DMS 273 treated with DMSO at 0.1 percent for 48 hours (cell line): ENCODE measurements at regions not wholly inside any gene's neighbourhood (a gene's known extent, or its start where the extent isn't known, plus 50 kb on each side); places are given as distances from the start of the nearest gene placed in this dataset.
A peak's percentile ranks its signal among the peaks of the same experiment; 100 is the strongest.

Source experiments
- DNase-seq: peaks from one replicate; lab custom pipeline; 2025; lab: John Stamatoyannopoulos, UW

DNA sequence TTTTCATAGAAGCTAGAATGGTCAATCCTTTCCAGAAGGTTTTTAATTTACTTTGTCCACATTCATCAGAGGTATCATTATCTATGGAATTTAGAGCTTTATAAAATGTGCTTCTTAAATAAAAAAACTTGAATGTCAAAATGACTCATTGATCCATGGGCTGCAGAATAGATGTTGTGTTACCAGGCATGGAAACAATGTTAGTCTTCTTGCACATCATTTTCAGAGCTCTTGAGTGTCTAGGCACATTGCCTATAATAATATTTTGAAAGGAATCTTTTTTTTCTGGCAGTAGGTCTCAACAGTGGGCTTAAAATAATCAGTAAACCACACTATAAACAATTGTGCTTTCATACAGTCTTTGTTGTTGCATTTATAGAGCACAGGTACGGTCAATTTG lies 200.3 kb downstream of the FAT4 start:
- DNase-seq, result no peak

DNA sequence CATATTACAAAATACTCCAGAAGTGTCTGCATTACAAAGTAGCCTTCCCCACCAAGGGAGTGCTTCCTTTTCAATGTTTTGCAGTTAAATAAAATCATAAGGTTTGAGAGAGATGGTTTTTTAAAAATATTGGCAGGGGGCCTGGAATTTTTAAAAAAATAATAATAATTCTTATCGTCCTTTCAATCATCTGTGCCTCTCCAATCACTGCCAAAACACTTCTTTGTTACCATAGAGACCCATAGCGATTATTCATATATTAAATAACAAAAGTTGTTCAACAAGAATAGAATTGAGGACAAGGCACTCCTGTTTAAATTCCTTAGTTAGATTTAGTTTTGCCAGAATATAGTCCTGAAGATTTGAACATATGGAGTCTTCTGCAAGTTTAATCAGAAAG lies 203.1 kb downstream of the FAT4 start:
- DNase-seq, result no peak

DNA sequence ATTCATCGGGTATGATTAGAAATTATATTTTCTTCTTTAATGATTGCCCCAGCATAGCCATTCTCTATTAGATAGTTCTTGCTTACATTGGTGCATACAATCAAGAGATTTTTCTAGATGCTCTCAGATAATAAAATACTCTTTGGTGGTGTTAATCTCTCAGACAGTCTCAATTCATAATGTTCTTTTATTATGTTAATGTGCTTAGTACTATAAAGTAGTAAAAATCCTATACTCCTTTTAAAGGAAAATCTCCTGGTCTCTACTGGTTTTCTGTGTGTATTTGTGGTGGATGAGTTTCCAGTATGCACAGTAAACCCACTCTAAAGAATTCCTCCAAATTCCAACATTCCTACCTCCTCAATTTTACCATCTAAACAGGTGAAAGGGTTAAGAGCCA lies 203.5 kb downstream of the FAT4 start:
- DNase-seq, result no peak

DNA sequence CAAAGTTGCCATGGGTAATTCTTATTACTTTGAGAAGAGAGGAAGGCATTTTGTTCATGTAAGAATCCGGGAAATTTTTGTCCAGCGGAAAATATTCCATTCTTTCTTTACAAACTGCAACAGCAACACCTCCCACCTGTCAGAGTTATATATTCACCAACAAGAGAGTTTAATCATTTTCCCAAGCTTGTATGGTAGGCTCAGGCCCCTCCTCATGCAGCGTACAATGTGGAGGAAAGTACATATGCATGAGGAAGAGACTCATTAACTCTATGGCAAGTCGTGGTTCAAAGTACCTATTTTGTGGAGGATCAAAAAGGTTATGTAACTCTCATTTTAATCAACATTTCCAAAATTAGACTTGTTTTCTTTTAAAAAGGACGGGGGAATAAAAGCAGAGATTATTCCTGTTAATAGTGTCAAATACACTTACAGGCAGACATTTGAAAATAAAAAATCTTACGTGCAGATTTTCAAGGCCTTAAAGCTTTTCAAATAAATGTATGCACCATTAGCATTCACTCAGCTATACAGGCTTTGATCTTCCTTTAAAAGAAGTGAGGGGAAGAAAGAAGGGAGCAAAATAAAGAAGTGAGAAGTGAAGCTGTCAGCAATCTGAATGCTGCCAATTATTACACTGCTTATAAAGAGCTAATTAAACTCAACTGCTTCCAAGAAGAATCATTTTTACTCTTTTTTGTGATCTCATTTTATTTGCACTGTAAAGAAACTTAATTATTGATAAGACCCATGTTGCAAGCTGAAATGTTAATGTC lies 204.8 kb downstream of the FAT4 start:
- no peak for DNase-seq

DNA sequence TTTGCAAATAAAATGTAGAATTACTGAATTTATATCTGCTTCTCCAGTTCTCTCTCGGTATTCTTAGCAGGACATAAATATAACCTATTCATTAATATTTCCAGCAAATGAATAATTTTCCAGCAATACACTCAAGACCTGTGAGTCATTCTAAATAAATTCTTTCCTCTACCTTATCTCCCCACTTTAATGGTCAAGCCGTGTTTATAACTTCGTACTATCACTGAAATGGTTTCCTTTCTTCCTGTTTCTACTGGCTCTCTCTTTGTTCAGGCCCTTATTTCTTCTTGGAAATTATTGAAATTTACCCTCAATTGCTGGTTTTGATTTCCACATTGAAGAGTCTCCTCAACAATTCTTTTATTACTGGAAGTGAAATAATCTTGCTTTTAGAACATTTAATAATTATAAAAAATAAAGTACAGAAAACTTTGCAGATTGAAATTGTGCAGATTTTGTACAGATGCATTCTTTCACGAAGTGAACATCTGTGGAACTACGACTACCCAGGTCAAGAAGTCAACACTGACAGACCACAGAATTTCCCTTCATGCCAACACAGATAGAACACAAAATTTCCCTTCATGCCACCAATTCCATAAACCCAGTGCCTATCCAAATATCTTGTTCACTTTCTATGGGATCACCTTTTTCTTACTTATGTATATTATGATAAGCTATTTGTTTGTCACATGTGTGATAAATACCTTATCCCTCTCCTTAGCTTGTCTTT lies 205.7 kb downstream of the FAT4 start:
- DNase-seq, result no peak

DNA sequence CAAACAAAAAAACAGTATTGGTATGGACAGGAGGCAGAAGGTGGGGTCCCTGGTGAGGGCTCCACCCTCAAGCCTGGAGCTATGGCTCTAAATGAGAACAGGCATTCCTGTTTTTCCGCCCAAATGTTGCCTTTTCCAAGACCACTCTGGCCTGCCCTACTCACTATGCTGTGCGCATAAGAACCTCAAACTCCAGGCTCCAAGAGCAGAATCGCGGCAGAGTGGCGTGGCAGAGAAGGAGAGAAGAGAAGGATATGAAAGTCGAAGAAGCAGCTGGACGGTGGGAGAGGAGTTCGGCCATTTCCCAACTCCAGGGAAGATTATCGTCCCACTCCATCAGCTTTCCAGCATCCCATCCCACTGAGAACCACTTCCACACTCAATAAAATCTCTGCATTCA lies 207.8 kb downstream of the FAT4 start:
- DNase-seq, result no peak

DNA sequence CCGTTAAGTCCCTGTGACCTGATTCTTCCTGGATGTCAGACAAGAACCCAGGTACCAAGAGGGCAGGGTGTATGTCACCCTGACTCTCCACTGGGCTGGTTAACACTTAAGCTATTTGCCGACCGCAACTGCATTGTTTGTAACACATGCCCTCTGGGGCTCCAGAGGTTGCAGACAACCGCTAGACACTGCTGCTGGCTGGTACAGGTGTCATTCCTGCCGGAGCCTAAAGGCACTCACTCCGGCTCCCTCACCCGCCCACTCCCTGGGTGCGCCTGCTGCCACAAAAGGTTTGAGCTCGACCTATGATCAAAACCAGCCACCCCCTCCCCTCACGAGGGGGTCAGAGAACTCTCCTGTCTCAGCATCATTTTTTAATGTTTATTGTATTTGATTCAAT lies 208.2 kb downstream of the FAT4 start:
- DNase-seq, result no peak

DNA sequence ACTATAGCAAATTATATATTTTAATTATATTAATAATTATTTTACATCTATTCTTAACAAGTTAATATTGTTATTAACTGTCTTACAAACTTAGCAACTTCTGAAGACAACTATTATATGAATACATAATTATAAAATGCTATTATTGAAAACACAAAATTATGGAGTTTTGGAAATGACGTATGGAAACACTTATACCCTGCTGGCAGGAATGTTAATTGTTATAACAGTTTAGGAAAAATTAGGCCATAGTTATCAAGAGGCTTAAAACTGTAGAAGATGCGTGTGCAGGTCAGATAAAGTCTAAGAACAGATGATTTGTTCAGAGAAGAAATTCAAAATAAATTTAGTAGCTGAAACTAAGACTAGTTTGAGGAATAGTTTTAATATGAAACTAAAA lies 211.7 kb downstream of the FAT4 start:
- DNase-seq, result no peak

DNA sequence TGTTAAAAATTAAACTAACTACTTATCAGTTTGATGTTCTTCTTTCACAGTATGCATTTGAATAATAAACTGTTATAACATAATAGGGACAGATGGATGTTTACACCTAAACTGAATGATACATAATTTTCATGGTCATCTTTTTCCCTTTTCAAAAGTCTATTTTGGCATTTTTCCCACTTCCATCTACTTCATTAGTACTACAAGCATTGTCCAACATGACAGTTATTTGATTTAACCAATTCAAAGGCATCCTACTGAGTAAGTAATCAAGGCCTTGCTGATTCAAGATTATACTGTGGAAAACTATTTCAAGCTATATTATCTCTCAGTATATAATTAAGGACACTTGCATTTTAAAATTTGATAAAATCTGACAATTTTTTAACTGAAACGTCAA lies 212.9 kb downstream of the FAT4 start:
- no peak for DNase-seq

DNA sequence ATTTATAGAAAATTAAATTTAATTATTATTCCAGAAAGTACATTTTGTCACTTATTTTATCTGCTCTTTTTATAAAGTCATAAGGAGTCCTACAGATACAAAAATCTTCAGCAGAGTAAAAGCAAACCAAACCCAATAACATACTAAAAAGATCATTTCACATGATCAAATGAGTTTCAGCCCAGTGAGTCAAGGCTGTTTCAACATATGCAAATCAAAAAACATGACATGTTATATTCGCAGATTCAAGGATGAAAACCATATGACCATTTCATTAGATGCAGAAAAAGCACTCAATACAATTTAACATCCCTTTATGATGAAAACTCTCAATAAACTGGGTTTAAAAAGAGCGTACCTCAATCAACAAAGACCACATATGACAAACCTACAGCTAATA lies 214.3 kb downstream of the FAT4 start:
- DNase-seq, result no peak

DNA sequence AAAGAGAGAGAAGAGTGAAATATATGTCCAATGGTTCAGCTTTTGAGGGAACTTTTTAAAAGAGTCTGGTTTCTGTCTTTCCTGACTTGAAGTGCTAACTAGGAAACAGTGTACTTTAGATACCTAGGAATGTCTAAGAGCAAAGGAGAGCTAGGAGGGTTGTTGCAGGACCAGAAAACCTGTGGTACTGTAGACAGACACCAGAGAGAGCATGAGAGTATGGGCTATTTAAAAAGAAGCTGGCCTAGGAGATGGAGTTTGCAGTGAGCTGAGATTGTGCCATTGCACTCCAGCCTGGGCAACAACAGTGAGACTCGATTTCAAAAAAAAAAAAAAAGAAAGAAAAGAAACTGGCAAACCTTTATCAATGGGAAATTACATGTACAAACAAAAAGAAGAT lies 223.9 kb downstream of the FAT4 start:
- no peak for DNase-seq

DNA sequence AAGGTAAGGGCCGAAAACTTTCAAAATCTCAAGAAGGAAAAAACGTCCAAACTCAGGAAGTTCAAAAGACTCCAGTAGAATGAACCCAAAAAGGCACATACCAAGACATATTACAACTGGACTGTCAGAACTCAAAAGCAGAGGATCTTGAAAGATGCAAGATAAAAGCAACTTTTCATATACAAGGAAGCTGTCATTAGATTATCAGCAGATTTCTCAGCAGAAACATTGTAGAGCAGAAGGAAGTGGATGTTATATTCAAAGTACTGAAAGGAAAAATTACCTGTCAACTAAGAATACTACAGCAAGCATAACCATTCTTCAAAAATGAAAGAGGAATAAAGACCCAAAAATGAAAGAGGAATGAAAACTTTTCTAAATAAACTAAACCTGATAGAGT lies 224.9 kb downstream of the FAT4 start:
- no peak for DNase-seq

DNA sequence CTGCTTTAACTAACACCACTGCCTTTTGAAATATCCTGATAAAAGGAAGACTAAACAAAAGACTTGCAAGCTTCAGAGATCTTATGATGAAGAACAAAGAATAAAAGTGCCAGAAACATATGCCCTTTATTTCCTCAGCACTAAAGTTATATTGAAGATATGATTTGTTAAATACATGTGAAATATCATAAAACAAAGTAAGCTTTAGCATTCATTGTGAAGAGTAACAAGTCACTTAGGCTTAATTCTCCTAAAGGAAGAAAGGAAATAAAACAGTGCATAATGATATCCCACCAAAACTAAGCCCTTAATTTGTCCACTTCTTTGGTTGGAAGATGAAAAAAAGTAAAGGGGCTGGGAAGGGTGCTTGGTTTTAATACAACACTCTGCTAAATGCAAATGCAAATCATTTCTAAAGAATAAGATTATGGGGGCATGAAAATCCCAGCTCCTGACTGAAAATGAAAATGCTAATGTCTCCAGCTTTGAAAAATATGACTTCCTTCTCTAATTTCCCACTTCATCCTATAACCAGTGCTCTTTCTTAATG lies 227.2 kb downstream of the FAT4 start:
- DNase-seq, result no peak

DNA sequence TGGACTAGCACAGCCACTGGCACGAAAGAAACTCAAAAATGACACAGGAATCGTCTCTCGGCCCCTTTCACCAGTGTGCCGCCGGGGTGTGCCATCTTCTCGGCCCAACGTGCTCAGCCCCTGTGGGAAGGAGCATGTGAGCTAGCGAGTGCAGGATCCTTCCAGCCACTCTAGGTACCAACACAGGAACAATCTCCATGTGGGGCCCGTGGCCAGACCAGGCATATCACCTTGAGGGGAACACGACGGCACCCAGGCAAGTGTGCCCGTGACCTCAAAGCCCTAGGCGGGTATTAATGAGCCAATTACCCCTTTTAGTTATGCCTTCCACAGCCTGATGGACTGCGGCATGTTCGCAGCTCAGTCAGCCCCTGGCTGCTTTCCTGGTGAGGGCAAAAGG lies 231.5 kb downstream of the FAT4 start:
- no peak for DNase-seq

DNA sequence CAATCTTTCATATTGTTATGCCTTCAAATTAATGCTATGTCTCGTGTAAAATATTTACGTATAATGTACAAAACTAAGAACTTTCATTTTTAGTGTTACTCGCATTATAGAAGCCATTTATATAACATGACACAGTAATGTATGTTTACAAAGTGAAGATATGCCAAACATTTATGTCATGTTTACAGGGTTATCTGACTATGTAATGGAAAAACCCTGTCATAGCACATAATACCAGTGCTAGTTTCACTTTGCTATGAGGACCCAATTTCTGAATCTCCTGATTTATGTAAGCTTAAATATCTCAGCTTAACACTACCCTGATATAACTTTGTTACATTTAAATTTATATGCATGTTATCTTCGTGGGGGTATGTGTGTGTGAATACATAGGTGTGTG lies 233.1 kb downstream of the FAT4 start:
- DNase-seq, result no peak

DNA sequence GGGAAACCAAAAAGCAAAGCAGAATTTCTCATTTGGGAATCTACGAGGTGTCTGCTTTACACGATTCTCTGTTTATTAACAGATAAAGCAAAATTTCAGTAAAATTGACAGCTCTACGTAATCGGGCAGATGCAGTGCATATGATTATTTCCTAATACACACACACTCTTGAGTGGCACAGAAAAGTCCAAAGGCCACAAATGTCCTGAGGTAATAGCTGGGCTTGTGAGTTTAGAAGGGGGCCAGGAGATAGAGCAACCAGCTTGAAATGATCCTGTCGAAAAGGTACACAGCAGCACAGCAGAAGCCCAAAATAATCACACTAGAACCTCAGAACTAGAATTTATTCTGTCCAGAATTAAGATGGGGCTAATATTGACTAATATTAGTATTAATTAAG lies 236.0 kb downstream of the FAT4 start:
- DNase-seq, result no peak

DNA sequence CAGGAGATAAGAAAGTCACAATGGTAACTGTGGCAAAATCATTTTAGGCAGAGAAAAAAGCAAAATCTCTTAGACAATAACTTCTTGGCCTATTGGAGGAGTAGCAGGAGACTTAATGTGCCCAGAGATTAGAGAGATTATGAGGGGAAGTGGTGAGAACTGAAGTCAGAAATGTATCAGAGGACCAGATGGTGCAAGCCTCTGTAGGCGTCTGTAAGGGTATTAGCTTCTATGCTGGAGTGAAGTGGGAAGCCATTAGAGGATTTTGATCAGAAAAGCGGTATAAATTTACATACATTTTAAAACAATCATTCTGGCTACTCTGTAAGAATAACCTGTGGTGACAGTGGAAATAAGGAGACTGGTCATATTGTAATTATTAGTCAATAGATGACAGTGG lies 236.7 kb downstream of the FAT4 start:
- peak; percentile 27 for DNase-seq

DNA sequence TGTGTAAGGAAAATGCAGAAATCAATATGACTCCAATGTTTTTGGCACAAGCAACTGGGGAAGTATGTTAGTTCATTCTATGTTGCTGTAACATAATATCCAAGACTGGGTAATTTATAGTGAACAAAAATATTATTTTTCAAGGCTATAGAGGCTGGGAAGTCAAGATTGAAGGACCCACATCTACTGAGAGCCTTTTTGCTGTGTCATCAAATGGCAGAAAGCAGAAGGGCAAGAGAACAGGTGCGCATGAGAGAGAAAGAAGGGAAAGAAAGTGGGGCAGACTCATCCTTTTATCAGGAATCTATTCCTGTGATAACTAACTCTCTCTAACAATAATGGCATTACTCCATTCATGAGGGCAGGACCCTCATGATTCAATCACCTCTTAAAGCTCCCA lies 237.2 kb downstream of the FAT4 start:
- no peak for DNase-seq

DNA sequence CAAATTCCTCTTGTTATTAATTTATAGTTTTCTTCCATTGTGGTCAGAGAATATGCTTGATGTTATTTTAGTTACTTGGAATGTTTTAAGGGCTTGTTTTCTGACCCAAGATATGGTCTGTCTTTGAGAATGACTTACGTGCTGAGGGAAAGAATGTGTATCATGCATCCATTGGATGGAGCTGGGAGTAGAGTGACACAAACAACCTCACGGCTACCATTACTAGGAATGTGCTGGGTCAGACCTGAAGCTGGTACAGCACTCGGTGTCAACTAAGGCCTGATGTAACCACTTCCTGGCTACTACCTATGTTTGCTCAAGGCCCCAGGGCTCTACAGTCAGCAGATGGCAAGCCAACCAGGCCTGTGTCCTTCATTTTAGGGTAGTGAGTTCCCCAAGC lies 257.8 kb downstream of the FAT4 start:
- no peak for DNase-seq

DNA sequence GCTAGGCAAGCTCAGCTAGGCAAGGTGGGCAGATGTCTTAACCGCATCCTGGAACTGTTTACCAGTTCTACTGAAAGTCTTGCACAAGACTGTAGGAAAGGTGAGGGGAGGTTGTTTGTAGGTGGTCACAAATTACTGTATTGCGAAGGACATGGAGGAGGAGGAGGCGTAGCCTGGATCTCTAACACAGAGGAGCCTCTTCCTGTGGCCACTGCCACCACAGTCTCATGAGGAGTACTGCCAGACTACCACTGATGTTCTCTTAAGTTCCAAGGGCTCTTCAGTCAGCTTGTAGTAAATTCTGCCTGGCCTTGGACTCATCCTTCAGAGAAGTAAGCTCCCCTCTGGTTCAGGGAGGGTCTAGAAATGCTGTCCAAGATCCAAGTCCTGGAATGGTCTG lies 258.6 kb downstream of the FAT4 start:
- DNase-seq, result no peak

DNA sequence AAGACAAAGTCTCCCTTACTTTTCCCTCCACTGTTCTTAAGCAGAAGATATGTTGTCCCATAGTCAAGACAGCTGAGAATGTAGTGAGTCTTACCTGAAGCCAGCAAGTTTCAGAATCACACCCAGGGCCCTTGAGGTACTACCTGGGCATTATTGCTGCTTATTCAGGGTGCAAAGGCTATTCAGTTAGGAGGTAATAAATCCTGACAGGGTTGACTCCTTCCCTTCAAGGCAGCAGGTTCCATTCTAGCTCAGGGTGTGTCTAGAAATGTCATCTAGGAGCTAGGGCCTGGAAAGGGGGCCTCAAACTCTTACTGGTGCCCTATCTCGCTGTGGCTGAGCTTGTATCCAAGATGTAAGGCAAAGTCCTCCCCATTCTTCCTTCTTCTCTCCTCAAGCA lies 259.0 kb downstream of the FAT4 start:
- DNase-seq, result no peak

DNA sequence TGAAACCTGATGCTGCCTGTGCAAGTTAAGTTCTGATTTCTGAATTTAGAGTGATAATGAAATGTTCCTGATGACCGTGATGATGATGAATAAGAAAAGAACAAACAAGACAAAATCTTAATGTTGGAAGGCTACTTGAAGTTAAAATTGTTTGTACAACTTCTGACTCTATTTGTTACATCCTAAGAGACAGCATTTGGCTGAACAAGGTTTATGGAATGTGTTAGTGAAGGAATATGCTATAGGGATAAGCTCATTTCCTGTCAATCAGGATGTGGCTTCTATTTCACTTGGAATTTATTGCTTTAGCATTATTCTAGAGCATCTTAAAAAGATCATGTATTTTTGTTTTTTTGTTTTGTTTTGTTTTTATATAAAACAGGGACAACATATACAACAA lies 267.5 kb downstream of the FAT4 start:
- no peak for DNase-seq

DNA sequence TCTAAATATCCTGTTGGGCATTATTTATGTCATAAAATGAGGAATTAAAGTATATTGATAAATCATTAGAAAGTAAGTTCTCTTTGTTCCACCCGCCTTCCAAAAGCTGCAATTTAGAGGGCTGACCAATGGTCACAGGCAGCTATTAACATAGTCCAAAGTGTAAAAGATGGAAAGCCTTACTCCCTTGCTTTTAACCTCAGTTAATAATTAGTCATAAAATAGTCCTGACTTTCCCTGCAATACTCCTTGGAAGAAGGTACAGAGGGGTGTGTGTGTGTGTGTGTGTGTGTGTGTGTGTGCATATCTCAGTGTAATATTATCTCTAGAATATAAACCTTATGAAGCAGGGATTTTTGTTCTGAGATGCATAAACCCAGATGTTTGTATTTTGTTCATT lies 275.4 kb downstream of the FAT4 start:
- no peak for DNase-seq

DNA sequence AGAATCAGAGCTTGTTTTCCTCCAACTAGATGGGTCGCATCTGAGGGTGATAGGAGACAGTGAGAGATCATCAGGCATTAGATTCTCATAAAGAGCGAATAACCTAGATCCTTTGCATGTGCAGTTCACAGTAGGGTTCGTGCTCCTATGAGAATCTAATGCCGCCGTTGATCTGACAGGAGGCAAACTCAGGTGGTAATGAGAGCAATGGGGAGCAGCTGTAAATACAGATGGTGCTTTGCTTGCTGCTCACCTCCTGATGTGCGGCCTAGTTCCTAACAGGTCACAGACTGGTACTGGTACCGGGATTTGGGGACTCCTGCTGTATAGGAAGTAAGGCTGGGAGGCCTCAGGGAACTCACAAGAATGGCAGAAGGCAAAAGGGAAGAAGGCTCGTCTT lies 276.5 kb downstream of the FAT4 start:
- DNase-seq, result no peak
